HG03159 (cell line): ENCODE measurements at regions not wholly inside any gene's neighbourhood (a gene's known extent, or its start where the extent isn't known, plus 50 kb on each side); places are given as distances from the start of the nearest gene placed in this dataset.
"Not testable (repeated sequence)": the region's sequence is repeated elsewhere in the genome, so short reads cannot be mapped to it uniquely, and the experiment has no call there.

Experiments used
- ATAC-seq: cut with Tn5 transposase; IDR thresholded peaks from one replicate; pipeline ENCODE4 v1.9.1; 2021; ENCODE audit warnings: mild to moderate bottlenecking, moderate library complexity; ENCODE audit not compliant: unreplicated experiment

DNA sequence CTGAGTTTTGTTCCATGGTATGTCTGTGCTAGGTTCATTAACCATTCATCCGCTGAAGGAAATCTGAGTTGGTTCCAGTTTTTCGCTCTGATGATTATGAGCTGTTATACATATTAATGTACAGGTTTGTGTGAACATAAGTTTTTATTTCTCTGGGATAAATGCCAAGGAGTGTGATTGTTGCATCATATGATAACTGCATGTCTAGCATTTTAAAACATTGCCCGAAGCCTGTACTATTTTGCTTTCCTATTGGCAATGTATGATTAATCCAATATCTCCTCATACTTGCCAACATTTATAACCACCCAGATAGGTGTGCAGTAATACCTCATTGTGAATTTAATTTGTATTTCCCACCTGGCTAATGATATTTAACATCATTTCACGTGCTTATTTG lies 322.7 kb downstream of the ZNF326 start:
- no peak for ATAC-seq

DNA sequence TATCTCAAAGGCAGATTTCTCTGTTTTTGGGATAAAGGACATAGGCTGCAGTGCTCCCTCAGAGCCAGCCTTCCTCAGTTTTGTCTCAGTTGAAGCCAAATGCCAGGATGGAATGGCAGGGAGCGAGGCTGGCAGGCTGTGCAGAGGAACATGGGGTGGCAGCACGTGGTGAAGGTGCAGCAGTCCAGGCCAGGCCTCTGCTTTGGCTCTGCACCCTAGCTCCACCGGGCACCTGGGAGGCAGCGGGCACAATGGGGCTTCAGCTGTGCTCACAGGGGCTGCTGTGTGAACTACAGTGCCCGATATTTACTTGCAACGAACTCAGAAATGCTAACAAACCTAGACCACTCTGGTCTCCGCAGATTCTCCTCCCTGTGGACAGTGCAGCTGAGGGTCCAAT lies 319.6 kb downstream of the ZNF326 start:
- ATAC-seq, result no peak

DNA sequence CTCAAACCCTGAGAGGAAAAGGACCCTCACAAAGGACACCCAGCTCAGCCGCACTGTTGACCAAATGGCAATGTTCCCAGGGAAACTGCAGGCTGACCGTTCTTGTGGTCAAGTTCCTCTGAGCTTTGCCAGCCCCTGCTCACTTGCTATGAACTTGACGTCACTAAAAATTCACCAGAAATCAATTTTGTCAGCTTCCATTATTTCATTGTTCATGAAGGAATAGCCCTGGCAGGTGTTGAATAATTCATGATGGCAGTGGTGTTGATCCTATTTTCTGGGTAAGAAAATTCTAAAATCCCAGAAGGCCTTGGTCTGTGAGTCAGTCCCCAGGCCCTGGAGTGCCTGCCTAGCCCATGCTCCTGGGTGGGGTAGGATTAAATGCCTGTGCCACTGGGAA lies 318.9 kb downstream of the ZNF326 start:
- ATAC-seq, result no peak

DNA sequence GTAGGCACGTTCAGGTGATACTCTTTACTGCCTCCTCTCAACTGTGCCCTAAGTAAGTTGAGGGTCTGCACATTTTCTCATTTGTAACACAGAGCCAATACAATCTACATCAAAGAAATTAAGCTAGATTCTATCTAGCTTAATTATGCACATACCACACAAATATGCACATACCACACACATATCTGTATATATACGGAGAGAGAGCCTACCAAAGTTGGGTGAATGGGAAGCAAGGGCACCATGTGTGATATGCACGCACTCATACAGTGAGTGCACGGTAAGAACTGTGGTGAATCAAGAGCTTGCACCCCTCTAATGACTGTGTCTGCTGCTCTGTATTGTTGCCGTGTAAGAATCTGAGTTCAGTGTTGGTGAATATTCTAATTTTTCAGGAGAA lies 314.9 kb downstream of the ZNF326 start:
- ATAC-seq, result no peak

DNA sequence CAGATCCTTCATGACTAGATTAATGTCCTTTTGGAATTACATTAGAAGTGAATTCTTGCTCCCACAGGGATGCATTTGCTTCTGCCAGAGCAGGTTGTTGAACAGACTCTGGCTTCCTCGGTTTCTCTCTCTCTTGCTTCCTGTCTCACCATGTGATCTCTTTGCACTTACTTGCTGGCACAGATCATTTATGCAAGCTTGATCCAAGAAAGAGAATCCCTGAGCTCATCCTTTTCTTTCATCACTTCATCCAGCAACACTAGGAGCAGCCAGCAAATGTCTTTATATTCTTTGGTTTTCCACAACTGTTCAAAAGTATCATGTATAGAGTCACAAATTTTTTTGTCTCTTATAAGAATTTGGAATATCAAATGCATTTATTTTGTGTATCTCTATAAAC lies 313.5 kb downstream of the ZNF326 start:
- no peak for ATAC-seq

DNA sequence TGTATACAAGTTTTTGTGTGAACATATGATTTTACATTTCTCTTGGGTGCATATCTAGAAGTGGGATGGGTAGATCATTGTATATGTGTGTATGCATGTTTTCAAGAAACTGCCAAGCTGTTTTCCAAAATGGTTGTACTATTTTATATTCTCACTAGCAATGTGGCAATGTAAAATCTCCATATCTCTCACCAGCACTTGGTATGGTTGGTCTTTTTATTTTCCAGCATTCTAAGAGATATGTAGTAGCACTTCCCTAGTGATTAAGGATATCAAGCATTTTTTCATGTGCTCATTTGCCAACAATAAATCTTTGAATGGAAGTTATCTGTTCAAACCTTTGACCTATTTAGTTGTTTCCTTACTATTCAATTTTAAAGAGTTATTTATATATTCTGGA lies 310.7 kb downstream of the ZNF326 start:
- no peak for ATAC-seq

DNA sequence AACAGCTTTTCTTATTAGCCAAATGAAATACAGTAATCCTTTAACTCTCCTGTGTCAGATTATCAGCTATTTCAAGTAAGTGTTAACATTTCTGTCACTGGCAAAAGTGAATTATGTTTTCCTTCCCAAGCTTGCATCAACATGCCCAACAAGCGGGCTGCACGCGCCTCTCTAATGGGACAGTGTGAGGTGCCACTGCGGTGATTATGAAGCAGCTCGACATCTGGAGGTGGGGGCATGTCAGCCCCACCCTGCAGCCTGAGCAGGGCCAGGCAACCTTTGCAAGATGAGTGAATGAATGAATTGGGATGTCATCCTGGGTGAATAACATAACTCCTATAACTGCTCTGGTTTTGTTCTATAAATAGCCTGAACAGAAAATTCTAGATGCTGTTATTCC lies 301.4 kb downstream of the ZNF326 start:
- no peak for ATAC-seq

DNA sequence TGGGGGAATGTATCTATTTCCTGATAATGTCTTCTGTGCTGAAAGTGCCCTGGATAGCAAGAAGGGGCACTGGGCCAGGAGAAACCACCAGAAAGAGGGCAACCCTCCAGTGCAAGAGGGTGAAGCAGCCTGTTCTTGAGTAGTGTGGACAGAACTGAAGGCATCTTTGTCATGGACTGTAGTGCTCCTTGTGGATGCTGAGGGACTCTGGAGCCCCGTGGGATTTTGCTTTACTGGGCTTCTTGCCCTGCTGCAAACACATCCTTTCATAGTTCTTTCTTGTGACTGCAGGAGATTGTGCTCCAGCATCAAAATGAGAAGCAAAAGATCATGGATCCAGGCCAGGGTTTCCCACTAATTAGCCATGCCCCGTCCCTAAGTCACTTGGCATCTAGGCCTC lies 300.6 kb downstream of the ZNF326 start:
- no peak for ATAC-seq

DNA sequence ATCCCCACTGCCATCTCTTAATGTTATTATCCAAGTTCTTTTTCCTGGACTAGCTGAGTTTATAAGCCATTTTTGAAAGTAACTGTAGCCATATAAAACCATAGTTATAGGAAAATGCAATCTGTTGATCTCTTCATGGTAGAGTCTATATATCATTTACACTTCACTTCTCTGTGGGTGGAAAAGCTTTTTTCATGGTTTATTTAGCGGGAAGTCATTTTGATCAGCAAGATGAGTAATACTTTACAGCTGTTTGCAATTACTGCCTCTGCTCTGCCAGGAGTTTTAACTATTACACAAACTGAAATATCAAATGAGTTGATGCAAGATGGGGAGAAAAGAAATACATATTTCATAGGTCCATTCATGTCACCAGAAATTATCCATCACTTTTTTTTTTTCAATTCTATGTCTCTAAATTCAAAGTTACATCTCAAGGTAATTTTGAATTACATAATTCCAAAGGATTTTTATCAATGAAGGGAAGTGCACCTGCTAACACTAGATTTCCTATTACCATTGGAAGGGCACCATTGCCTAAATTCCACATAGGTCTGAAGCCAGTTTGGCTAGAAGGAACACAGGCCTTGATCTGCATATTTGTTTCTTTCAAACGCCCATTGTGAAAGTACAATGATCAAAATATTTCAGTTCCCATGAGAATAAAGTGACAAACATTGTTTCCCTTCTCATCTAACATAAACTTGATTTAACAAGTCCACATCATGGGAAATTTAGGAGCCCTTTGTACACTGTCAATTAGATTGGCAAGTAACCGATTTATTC lies 296.7 kb downstream of the ZNF326 start:
- no peak for ATAC-seq

DNA sequence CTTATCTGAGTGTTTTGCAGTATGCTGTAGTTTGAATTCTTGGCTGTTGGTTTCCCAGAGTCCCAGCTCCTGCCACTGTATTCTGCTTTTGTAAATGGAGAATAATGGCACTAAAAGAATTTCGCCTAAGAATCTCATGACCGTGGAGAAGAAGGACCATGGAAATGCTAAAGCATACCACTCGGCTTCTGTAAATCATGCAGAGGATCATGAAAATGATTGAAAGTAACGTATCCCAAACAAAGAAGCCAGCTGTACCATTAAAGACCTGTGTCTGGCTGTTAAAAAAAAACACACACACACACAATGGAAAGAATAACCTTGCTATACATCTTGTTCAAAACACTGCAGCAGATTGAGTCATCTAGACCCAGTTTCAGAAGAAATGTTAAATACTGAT lies 287.9 kb downstream of the ZNF326 start:
- no peak for ATAC-seq

DNA sequence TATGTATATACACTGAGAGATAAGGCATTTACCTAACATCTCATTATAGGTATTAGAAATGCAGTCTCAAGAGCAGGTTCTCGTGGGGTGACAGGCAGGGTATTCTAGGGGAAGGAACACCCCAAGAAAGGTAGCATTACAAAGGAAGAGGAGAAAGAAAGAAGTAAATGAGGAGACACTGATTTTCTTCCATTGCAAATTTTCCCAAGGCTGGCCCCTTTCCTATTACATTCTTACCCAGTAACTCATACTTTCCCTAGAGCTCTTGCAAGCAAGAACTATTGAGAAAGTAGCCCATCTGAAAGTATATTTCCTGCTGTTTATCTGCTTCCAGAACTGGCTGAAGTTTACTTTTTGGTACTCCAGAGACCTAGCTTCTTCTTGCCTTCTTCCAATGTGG lies 287.0 kb downstream of the ZNF326 start:
- not testable (repeated sequence) for ATAC-seq

DNA sequence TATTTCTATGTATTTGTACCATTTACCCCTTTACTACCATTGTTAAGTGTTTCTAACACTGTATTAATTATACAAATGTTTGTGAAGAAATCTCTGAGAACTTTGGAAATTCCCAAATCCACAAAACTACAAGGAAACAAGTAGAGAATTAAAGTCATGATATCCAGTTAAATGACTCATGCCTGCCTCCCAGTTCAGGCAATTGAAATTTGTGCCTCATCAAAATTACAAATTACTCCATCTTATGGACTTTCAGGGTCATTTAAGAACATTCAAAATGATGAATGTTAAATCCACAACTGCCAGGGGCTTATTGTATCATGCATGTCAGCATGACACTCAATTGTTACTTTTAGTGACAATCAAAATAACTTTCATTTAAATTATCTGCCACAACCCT lies 282.4 kb downstream of the ZNF326 start:
- no peak for ATAC-seq

DNA sequence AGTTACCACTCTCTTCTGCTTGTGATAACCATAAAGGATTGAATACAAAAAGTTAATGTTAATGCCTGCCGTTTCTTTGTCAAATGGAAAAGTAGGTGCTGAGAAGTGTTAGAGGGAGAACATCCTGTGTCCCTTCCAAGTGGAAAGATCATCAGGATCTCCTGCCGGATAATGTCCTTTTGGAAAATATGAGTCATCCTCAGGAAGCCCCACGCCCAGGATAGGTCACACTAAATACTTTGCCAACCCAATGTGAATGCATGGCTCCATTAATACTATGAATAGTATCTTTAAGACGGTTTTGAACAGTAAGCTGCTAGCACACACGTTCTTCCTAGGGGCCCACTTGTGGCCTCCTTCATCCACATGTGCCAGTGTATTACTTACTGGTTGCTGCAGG lies 279.5 kb downstream of the ZNF326 start:
- no peak for ATAC-seq

DNA sequence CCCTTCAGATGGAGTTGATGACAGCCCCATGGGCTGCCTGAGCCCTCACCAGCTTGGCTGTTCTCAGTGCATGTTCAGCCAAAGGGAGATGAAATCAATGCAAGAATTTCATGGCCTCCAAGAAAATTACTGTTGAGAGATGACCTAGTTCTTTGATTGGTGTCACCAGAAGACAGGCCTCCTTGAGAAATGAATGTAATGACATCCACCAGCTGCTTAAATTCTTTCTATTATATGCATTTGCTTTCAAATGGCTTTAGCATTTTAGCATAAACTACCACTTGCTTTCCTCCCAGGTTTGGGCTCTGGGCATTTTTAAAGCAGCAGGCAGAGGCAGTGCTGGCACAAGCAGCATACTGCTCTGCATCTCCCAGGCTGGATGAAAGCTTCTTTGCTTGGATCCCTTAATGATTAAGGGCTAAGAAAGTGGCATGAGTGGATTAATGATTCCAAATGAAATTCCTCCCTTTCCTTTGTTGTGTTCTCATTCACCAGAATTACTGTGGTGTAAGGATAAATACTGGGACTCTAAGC lies 278.4 kb downstream of the ZNF326 start:
- ATAC-seq, result no peak

DNA sequence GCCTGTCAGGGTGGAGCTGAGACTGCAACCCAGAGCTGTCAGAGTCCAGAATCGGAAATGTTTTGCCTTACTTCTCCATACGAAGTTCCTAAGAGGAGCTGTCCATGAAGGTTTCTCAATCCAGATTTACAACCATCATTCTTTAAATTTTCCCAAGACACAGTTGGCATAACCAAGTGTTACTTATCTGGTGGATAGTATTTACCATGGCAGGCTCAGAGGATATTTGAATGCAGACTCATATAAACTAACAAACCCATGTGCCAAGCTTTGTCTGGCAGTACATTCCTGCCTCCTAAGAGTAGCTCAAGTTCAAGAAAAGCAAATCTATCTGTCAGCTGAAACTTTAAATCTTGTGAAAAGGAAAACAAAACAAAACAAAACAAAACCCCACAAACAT lies 267.9 kb downstream of the ZNF326 start:
- ATAC-seq, result no peak

DNA sequence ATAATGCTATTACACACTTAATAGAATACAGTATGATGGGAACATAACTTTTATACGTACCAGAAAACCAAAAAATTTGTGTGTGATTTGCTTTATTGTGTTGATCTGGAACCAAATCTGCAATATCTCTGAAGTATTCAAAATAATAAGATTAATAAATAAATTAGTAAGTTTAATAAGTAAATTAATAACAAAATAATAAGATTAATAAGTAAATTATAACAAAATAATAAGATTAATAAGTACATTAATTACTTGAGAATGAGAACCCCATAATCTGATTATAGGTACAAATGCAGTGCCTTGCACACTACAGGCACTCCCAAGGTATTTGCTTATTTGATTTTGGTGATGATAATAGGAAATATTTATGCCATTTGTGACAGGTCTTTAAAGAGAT lies 267.4 kb downstream of the ZNF326 start:
- no peak for ATAC-seq

DNA sequence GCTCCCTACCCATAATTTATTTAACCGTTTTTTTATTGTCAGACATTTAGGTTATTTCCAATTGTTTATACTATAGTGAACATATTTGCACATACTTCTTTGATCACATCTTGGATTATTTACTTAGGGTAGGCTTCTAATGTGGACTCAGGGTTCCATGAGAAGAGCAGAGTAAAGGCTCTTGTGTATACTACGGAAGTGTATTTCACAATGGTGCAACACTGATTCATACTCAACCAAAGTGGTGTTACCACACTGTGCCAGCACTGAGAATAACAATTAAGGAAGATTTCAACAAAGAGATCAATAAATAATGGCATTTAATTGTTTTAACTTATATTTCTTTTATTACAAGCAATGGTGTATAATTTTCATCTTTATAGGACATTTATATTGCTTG lies 251.2 kb downstream of the ZNF326 start:
- ATAC-seq, result no peak

DNA sequence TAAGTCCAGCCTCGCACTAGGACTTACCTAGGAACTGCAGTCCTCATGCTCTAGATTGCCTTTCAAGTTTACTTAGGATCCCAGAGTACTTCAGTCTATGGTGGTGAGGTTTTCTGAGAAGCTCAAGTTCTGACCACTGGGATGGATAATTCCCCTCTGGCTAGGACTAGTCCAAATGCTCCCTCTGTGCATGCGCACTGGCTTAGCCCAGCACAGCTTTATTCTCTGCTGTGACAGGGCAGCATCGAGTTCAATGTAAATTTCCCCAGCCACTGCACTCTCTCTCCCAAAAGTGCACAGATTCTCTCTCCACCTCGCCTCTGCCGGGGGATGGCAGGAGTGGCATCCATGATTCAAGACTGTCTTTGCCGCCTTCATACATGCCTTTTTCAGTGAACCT lies 241.6 kb downstream of the ZNF326 start:
- no peak for ATAC-seq

DNA sequence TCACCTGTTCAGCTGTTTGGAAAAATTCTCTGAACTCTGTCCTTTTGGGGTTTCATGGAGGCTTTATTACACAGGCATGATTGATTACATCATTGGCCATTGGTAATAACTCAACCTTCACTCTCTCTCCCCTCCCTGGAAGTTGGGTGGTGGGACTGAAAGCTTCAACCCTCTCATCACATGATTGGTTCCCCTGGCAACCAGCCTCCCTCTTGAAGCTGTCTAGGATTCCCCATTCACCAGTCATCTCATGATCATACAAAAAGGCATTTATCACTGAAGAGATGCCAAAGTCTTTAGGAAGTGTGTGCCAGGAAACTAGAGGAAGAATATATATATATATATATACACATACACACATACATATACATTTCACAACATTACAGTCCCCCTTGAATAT lies 228.5 kb downstream of the ZNF326 start:
- ATAC-seq, result no peak

DNA sequence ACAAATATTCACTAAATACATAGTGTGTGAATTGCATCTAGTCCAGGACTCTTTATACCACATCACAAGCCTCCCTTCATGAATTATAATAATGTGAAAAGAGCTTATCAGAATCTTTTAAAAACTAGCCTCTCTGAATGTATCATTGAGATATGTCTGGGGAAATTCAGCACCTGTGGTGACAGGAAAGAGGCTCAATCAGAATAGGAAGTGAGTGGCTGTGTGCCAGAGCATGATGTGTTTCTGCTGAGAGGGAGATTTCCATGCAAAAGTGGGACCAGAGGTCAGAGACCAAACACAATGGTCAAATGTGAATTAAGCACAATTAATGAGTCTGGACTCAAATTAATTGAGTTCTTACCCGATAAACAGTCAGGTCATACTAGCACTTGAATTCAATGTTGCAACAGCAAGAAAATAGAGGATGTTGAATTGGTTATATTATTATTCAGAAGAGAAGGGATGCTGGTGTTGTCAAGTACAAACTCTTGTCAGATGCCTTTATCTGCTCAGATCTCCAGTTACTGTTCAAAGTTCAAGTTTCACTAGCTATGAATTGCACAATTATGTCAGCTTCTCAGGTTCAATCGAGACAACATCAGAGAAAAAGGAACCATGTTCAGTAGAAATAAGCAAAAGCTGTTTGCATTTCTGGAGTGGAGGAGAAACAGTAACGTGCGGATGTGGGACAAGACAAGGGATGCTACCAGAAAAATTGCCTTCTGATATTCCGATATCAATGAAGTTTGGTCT lies 226.2 kb downstream of the ZNF326 start:
- ATAC-seq, result no peak

DNA sequence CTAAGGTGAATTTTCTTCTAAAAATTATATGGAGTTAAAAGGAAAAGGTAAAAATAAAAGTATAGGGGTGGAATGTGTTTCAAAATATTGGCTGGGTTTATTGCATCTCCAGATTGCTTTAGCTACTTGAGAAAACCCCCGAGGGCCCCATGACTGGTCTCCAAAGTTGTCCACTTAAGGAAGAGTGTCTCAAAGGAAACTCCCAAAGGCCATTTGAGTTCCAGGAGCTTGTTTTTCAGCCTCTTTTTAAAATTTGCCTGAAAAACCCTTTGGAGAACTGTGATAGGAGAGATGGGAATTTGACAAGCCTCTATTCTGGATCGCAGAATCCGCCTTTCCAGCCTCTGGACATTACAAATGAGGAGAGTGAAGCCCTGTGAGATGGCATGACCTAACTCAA lies 225.6 kb downstream of the ZNF326 start:
- ATAC-seq, result no peak

DNA sequence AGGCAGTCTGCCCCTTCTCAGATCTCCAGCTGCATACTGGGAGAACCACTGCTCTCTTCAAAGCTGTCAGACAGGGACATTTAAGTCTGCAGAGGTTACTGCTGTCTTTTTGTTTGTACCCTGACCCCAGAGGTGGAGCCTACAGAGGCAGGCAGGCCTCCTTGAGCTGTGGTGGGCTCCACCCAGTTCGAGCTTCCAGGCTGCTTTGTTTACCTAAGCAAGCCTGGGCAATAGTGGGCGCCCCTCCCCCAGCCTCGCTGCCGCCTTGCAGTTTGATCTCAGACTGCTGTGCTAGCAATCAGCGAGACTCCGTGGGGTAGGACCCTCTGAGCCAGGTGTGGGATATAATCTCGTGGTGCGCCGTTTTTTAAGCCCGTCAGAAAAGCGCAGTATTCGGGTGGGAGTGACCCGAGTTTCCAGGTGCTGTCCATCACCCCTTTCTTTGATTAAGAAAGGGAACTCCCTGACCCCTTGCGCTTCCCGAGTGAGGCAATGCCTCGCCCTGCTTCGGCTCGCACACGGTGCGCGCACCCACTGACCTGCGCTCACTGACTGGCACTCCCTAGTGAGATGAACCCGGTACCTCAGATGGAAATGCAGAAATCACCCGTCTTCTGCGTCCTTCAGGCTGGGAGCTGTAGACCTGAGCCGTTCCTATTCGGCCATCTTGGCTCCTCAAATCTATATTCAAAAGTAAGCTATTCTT lies 224.4 kb downstream of the ZNF326 start:
- not testable (repeated sequence) for ATAC-seq
